B cell (primary cell): ENCODE measurements at regions not wholly inside any gene's neighbourhood (a gene's known extent, or its start where the extent isn't known, plus 50 kb on each side); places are given as distances from the start of the nearest gene placed in this dataset.

Source experiments
- ATAC-seq: fragments of 200-7000 bp; cut with Tn5 transposase; one replicate; pipeline ENCODE4 v1.10.0; 2021; ENCODE audit warnings: low read depth, mild to moderate bottlenecking, moderate number of reproducible peaks, moderate library complexity
- CTCF ChIA-PET: fragments of 350-600 bp; sonication (Branson Sonifier 250); formaldehyde crosslinking; loops from one replicate; lab custom pipeline; 2021; ENCODE audit warnings: antibody characterized with exemption, inconsistent platforms; lab: Charles Lee
- POLR2A ChIA-PET: fragments of 350-600 bp; sonication (Branson Sonifier 250); formaldehyde crosslinking; loops from one replicate; lab custom pipeline; 2021; ENCODE audit warnings: antibody characterized with exemption; lab: Charles Lee
- DNase-seq: peaks from one replicate; pipeline ENCODE4 v3.0.0; 2013
- H2AFZ ChIP-seq: 2 replicates; pipeline ENCODE4 v1.6.1; 2012; ENCODE audit warnings: mild to moderate bottlenecking, low read depth, low read length; ENCODE audit not compliant: insufficient read depth, poor library complexity, severe bottlenecking
- H3K27ac ChIP-seq, 2 donors: 1 replicate in 1 of 2; 2 replicates in 1 of 2; pipeline ENCODE4 v1.5.1; 2012 to 2013; ENCODE audit warnings: low read length in 2 of 2, mild to moderate bottlenecking in 2 of 2, moderate library complexity in 1 of 2
- H3K27me3 ChIP-seq, 4 experiments: fragments of 200-600 bp in 1 of 4; sonication (generic) in 1 of 4; replicated peaks in 1 of 4; 1 replicate in 2 of 4; 2 replicates in 2 of 4; pipeline versions ENCODE4 v1.6.1 to v1.7.0; 2013 to 2016; ENCODE audit warnings: low read length in 3 of 4, mild to moderate bottlenecking in 2 of 4, mixed read lengths in 1 of 4, moderate library complexity in 1 of 4; ENCODE audit not compliant: insufficient read depth in 4 of 4, control insufficient read depth in 3 of 4; ENCODE audit errors: control extremely low read depth in 1 of 4
- H3K36me3 ChIP-seq, 2 experiments: replicated peaks in 1 of 2; 1 replicate in 1 of 2; 2 replicates in 1 of 2; pipeline versions ENCODE4 v1.6.1 to v1.7.1; 2013; ENCODE audit warnings: low read length in 1 of 2; ENCODE audit not compliant: insufficient read depth in 2 of 2, control insufficient read depth in 1 of 2; ENCODE audit errors: control extremely low read depth in 1 of 2, extremely low read depth in 1 of 2
- H3K4me1 ChIP-seq, 2 donors: fragments of 200-600 bp in 1 of 2; sonication (generic) in 1 of 2; 1 replicate in 1 of 2; 2 replicates in 1 of 2; pipeline versions ENCODE4 v1.5.1 to v1.6.1; 2013 to 2017; ENCODE audit warnings: low read length in 2 of 2; ENCODE audit not compliant: control insufficient read depth in 2 of 2, insufficient read depth in 2 of 2
- H3K4me2 ChIP-seq: replicated peaks from 2 replicates; pipeline ENCODE3; 2012; ENCODE audit warnings: mild to moderate bottlenecking, low read depth, low read length; ENCODE audit not compliant: poor library complexity, severe bottlenecking
- H3K4me3 ChIP-seq, 5 experiments: fragments of 200-600 bp in 1 of 5; sonication (generic) in 1 of 5; 1 replicate in 3 of 5; 2 replicates in 2 of 5; pipeline versions ENCODE4 v1.5.1 to v1.7.0; 2011 to 2016; ENCODE audit warnings: low read length in 4 of 5, mild to moderate bottlenecking in 4 of 5, low read depth in 2 of 5, control low read depth in 1 of 5, moderate library complexity in 1 of 5; ENCODE audit not compliant: insufficient read depth in 1 of 5; ENCODE audit errors: control extremely low read depth in 1 of 5, extremely low read depth in 1 of 5
- H3K79me2 ChIP-seq: fragments of 200-600 bp; sonication (generic); one replicate; pipeline ENCODE4 v1.6.0; 2016; ENCODE audit warnings: low read length; ENCODE audit not compliant: control insufficient read depth, insufficient read depth
- H3K9ac ChIP-seq: fragments of 200-600 bp; sonication (generic); 2 replicates; pipeline ENCODE4 v1.6.1; 2017; ENCODE audit warnings: mild to moderate bottlenecking, low read length, moderate library complexity
- H3K9me3 ChIP-seq, 3 donors: one replicate each; pipeline versions ENCODE4 v1.6.1 to v1.7.1; 2013; ENCODE audit warnings: low read length in 2 of 3; ENCODE audit not compliant: control insufficient read depth in 2 of 3, insufficient read depth in 1 of 3; ENCODE audit errors: control extremely low read depth in 1 of 3
- H4K20me1 ChIP-seq: 2 replicates; pipeline ENCODE4 v1.6.0; 2012; ENCODE audit warnings: mild to moderate bottlenecking, low read length; ENCODE audit not compliant: insufficient read depth, control insufficient read depth, poor library complexity, severe bottlenecking
- H3K27ac Mint-ChIP-seq: one replicate; pipeline ENCODE4 v1.8.0; 2021; ENCODE audit warnings: mixed read lengths
- H3K27me3 Mint-ChIP-seq: one replicate; pipeline ENCODE4 v1.8.0; 2021; ENCODE audit warnings: mixed read lengths
- H3K4me1 Mint-ChIP-seq: one replicate; pipeline ENCODE4 v1.8.0; 2021; ENCODE audit warnings: mixed read lengths
- H3K4me3 Mint-ChIP-seq: one replicate; pipeline ENCODE4 v1.8.0; 2021; ENCODE audit warnings: mixed read lengths
- H3K9me3 Mint-ChIP-seq: one replicate; pipeline ENCODE4 v1.8.0; 2022; ENCODE audit warnings: mixed read lengths; ENCODE audit not compliant: insufficient read depth
- CTCF ChIP-seq: fragments of 200-600 bp; IDR thresholded peaks from one replicate; pipeline ENCODE4 v1.8.0; 2022; ENCODE audit warnings: antibody characterized with exemption, mild to moderate bottlenecking
- EZH2 ChIP-seq: IDR thresholded peaks from 2 replicates; pipeline ENCODE4 v1.6.1; 2012; ENCODE audit warnings: borderline replicate concordance, low read depth, mild to moderate bottlenecking, moderate library complexity, low read length; ENCODE audit not compliant: insufficient read depth, poor library complexity, severe bottlenecking
- WGBS: methylation state at CpG from one replicate; pipeline ENCODE4 v1.1.5; 2013; ENCODE audit warnings: missing lambda C conversion rate; ENCODE audit not compliant: insufficient coverage; 5-methylcytosine and 5-hydroxymethylcytosine counted together
- intact Hi-C: fragments of 100-400 bp; cut with micrococcal nuclease; formaldehyde crosslinking; loops from one replicate; pipeline ENCODE4 v1.10.0; 2022

GRCh38 chr2:108073415-108074072, 87.2 kb downstream of the SLC5A7 start:
- Histone ChIP-seq H3K4me3 (no peak overlapping the region), H3K27me3 (no peaks in the 10 kb centered on the region), H4K20me1 (no peaks in the 10 kb centered on the region), H3K36me3 (no peaks in the 10 kb centered on the region), H3K27ac (no peak overlapping the region), H3K9ac (no peak overlapping the region), H3K4me2 (no peak overlapping the region), H3K79me2 (no peaks in the 10 kb centered on the region), H3K9me3 (no peaks in the 10 kb centered on the region), H2AFZ (no peak overlapping the region), H3K4me1 (no peaks in the 10 kb centered on the region)
- no peak for ATAC-seq
- no peak for TF ChIP-seq CTCF
- TF ChIP-seq EZH2, result no peak
- H3K4me1 Mint-ChIP-seq, result no peaks in the 10 kb centered on the region
- H3K27me3 Mint-ChIP-seq, result no peaks in the 10 kb centered on the region
- no peak for DNase-seq
- no peak overlapping the region for H3K4me3 Mint-ChIP-seq
- WGBS, result 100% methylated on average over 2 of the region's 4 CpGs
- ChIA-PET POLR2A (no interaction called here), CTCF (no interaction called here)
- no peaks in the 10 kb centered on the region for H3K9me3 Mint-ChIP-seq
- H3K27ac Mint-ChIP-seq, result no peak overlapping the region
- intact Hi-C loops, result no loop called here

GRCh38 chr2:108074150-108074549, 87.8 kb downstream of the SLC5A7 start:
- H3K9me3 ChIP-seq, result no peaks in the 10 kb centered on the region
- 95% methylated on average over 2 of the region's 4 CpGs for WGBS
- no peaks in the 10 kb centered on the region for H3K27me3 Mint-ChIP-seq
- H4K20me1 ChIP-seq, result no peaks in the 10 kb centered on the region
- no peak overlapping the region for H3K4me3 ChIP-seq
- ATAC-seq, result no peak
- H3K4me1 ChIP-seq, result no peaks in the 10 kb centered on the region
- TF ChIP-seq EZH2 (no peak), CTCF (no peak)
- H3K4me1 Mint-ChIP-seq, result no peaks in the 10 kb centered on the region
- no peaks in the 10 kb centered on the region for H3K36me3 ChIP-seq
- H3K9ac ChIP-seq, result no peak overlapping the region
- intact Hi-C loops, result no loop called here
- no peak for DNase-seq
- no peak overlapping the region for H3K27ac Mint-ChIP-seq
- H3K9me3 Mint-ChIP-seq, result no peaks in the 10 kb centered on the region
- no peaks in the 10 kb centered on the region for H3K27me3 ChIP-seq
- H3K4me3 Mint-ChIP-seq, result no peak overlapping the region
- ChIA-PET CTCF (no interaction called here), POLR2A (no interaction called here)
- no peak overlapping the region for H3K27ac ChIP-seq
- no peak overlapping the region for H3K4me2 ChIP-seq
- H3K79me2 ChIP-seq, result no peaks in the 10 kb centered on the region
- no peak overlapping the region for H2AFZ ChIP-seq
